H1 (cell line): ENCODE measurements at regions not wholly inside any gene's neighbourhood (a gene's known extent, or its start where the extent isn't known, plus 50 kb on each side); places are given as distances from the start of the nearest gene placed in this dataset.

Source experiments
- CTCF ChIA-PET: fragments of 300-600 bp; sonication (Branson Sonifier 250); formaldehyde crosslinking; loops from one replicate; lab custom pipeline; 2021; ENCODE audit not compliant: partially characterized antibody; lab: Charles Lee
- POLR2A ChIA-PET: fragments of 300-600 bp; sonication (Branson Sonifier 250); formaldehyde crosslinking; loops from one replicate; lab custom pipeline; 2021; ENCODE audit warnings: inconsistent platforms; ENCODE audit not compliant: partially characterized antibody; lab: Charles Lee
- DNase-seq, 2 experiments: peaks; one replicate each; pipeline versions ENCODE4 v3.0.0 to v3.0.0-alpha.2; 2010 to 2022; ENCODE audit warnings: low spot score in 2 of 2, low read depth in 1 of 2, mixed read lengths in 1 of 2
- FAIRE-seq: peaks from 2 replicates; lab custom pipeline; 2011; peaks lifted over from hg19 to GRCh38; lab: Jason Lieb, UNC
- H2AFZ ChIP-seq: 2 replicates; pipeline ENCODE4 v1.8.1; 2012; ENCODE audit warnings: low read length, inconsistent platforms
- H2AK5ac ChIP-seq: 2 replicates; pipeline ENCODE4 v1.6.1; 2013; ENCODE audit warnings: low read depth, low read length
- H2BK120ac ChIP-seq: replicated peaks from 2 replicates; pipeline ENCODE3; 2013; ENCODE audit warnings: low read depth, low read length, inconsistent platforms
- H2BK12ac ChIP-seq: 2 replicates; pipeline ENCODE4 v1.6.1; 2013; ENCODE audit warnings: low read depth, low read length
- H2BK15ac ChIP-seq: 2 replicates; pipeline ENCODE4 v1.6.1; 2013; ENCODE audit warnings: low read length
- H2BK20ac ChIP-seq: 2 replicates; pipeline ENCODE4 v1.6.1; 2013; ENCODE audit warnings: low read length
- H2BK5ac ChIP-seq: 2 replicates; pipeline ENCODE4 v1.6.1; 2013; ENCODE audit warnings: low read depth, low read length
- H3K14ac ChIP-seq: 2 replicates; pipeline ENCODE4 v1.6.1; 2013; ENCODE audit warnings: inconsistent platforms; ENCODE audit not compliant: insufficient read length
- H3K18ac ChIP-seq: 2 replicates; pipeline ENCODE4 v1.6.1; 2013; ENCODE audit warnings: low read length; ENCODE audit errors: extremely low read depth
- H3K23ac ChIP-seq: 2 replicates; pipeline ENCODE4 v1.6.1; 2013; ENCODE audit warnings: inconsistent platforms; ENCODE audit not compliant: insufficient read length
- H3K23me2 ChIP-seq: 2 replicates; pipeline ENCODE4 v1.6.1; 2013; ENCODE audit warnings: low read depth, low read length
- H3K27ac ChIP-seq: 2 replicates; pipeline ENCODE4 v1.6.1; 2011; ENCODE audit warnings: low read depth, low read length, inconsistent platforms
- H3K27me3 ChIP-seq, 4 experiments: replicated peaks in 1 of 4; 1 replicate in 1 of 4; 2 replicates in 3 of 4; pipeline versions ENCODE4 v1.6.1 to v1.8.1; 2011 to 2013; ENCODE audit warnings: low read length in 3 of 4, mild to moderate bottlenecking in 3 of 4, inconsistent platforms in 2 of 4, mixed read lengths in 2 of 4, moderate library complexity in 1 of 4; ENCODE audit not compliant: control insufficient read depth in 3 of 4, insufficient read depth in 3 of 4; ENCODE audit errors: extremely low read depth in 1 of 4
- H3K36me3 ChIP-seq, 4 experiments: 2 replicates each; pipeline versions ENCODE4 v1.6.1 to v1.8.1; 2011 to 2013; ENCODE audit warnings: mild to moderate bottlenecking in 4 of 4, low read length in 3 of 4, moderate library complexity in 2 of 4, control low read depth in 1 of 4, inconsistent platforms in 1 of 4; ENCODE audit not compliant: insufficient read depth in 4 of 4, control insufficient read depth in 2 of 4
- H3K4ac ChIP-seq: replicated peaks from 2 replicates; pipeline ENCODE3; 2013; ENCODE audit warnings: low read length, low read depth, mixed read lengths, inconsistent platforms; ENCODE audit not compliant: insufficient read length
- H3K4me1 ChIP-seq, 4 experiments: replicated peaks in 1 of 4; 1 replicate in 1 of 4; 2 replicates in 3 of 4; pipeline versions ENCODE4 v1.6.1 to v1.8.1; 2011 to 2013; ENCODE audit warnings: low read length in 3 of 4, inconsistent platforms in 2 of 4, mixed read lengths in 1 of 4; ENCODE audit not compliant: insufficient read depth in 4 of 4, control insufficient read depth in 3 of 4
- H3K4me2 ChIP-seq, 2 experiments: 2 replicates each; pipeline versions ENCODE4 v1.6.1 to v1.8.1; 2011 to 2013; ENCODE audit warnings: low read depth in 2 of 2, low read length in 2 of 2, control low read depth in 1 of 2, inconsistent platforms in 1 of 2, mild to moderate bottlenecking in 1 of 2; ENCODE audit not compliant: insufficient read depth in 1 of 2
- H3K4me3 ChIP-seq, 4 experiments: fragments of 200-600, 300-600 bp in 1 of 4; sonication (generic), shearing (Covaris generic), sonication (Bioruptor Twin) in 1 of 4; 2 replicates each; pipeline versions ENCODE4 v1.5.1 to v1.8.1; 2011 to 2016; ENCODE audit warnings: low read length in 4 of 4, low read depth in 3 of 4, control low read depth in 2 of 4, inconsistent platforms in 2 of 4, mild to moderate bottlenecking in 2 of 4, mixed read lengths in 1 of 4, moderate library complexity in 1 of 4; ENCODE audit not compliant: insufficient read depth in 2 of 4; ENCODE audit errors: extremely low read depth in 1 of 4
- H3K56ac ChIP-seq: replicated peaks from 2 replicates; pipeline ENCODE3; 2013; ENCODE audit warnings: low read depth, mild to moderate bottlenecking, mixed read lengths, low read length, inconsistent platforms; ENCODE audit not compliant: insufficient read length
- H3K79me1 ChIP-seq: 2 replicates; pipeline ENCODE4 v1.6.1; 2013; ENCODE audit warnings: low read depth, low read length, control low read depth
- H3K79me2 ChIP-seq, 2 experiments: 2 replicates each; pipeline versions ENCODE4 v1.6.1 to v1.8.1; 2012 to 2013; ENCODE audit warnings: low read length in 2 of 2, mild to moderate bottlenecking in 2 of 2, inconsistent platforms in 1 of 2; ENCODE audit not compliant: insufficient read depth in 2 of 2, control insufficient read depth in 1 of 2
- H3K9ac ChIP-seq, 4 experiments: replicated peaks in 1 of 4; 1 replicate in 1 of 4; 2 replicates in 3 of 4; pipeline versions ENCODE4 v1.6.1 to v1.8.1; 2011 to 2013; ENCODE audit warnings: low read depth in 3 of 4, low read length in 3 of 4, control low read depth in 2 of 4, mild to moderate bottlenecking in 2 of 4, moderate library complexity in 2 of 4, inconsistent platforms in 1 of 4; ENCODE audit errors: extremely low read depth in 1 of 4
- H3K9me3 ChIP-seq, 2 experiments: 2 replicates each; pipeline versions ENCODE4 v1.6.1 to v1.8.1; 2012 to 2013; ENCODE audit warnings: mild to moderate bottlenecking in 2 of 2, moderate library complexity in 2 of 2, control low read depth in 1 of 2, inconsistent platforms in 1 of 2, low read depth in 1 of 2, low read length in 1 of 2, mixed read lengths in 1 of 2; ENCODE audit not compliant: insufficient read depth in 2 of 2
- H4K20me1 ChIP-seq, 2 experiments: replicated peaks in 1 of 2; 2 replicates each; pipeline versions ENCODE3 to v1.8.1; 2011 to 2013; ENCODE audit warnings: inconsistent platforms in 2 of 2, low read length in 2 of 2, mild to moderate bottlenecking in 1 of 2; ENCODE audit not compliant: insufficient read depth in 2 of 2, control insufficient read depth in 1 of 2
- H4K5ac ChIP-seq: 2 replicates; pipeline ENCODE4 v1.6.1; 2013; ENCODE audit warnings: low read length, low read depth, mixed read lengths, inconsistent platforms; ENCODE audit not compliant: insufficient read length
- H4K8ac ChIP-seq: 2 replicates; pipeline ENCODE4 v1.8.0; 2013; ENCODE audit warnings: mild to moderate bottlenecking, moderate library complexity, low read length, inconsistent platforms; ENCODE audit not compliant: insufficient read depth; ENCODE audit errors: extremely low read depth
- H4K91ac ChIP-seq: replicated peaks from 2 replicates; pipeline ENCODE3; 2013; ENCODE audit warnings: low read length, mixed read lengths, inconsistent platforms; ENCODE audit not compliant: insufficient read length
- EP300 ChIP-seq, 2 experiments: IDR thresholded peaks; 1 replicate in 1 of 2; 2 replicates in 1 of 2; pipeline ENCODE4 v1.6.1; 2011 to 2012; ENCODE audit warnings: low read depth in 2 of 2, low read length in 2 of 2, mild to moderate bottlenecking in 2 of 2, borderline replicate concordance in 1 of 2, inconsistent platforms in 1 of 2, moderate library complexity in 1 of 2
- MAFK ChIP-seq: IDR thresholded peaks from 2 replicates; pipeline ENCODE4 v1.6.1; 2012; ENCODE audit warnings: low read depth, mild to moderate bottlenecking, improper control_type of control experiment, low read length
- RAD21 ChIP-seq, 2 experiments: IDR thresholded peaks in 1 of 2; conservative IDR thresholded peaks in 1 of 2; 2 replicates each; pipeline ENCODE4 v1.6.1; 2011; ENCODE audit warnings: low read depth in 2 of 2, low read length in 2 of 2, improper control_type of control experiment in 1 of 2, inconsistent platforms in 1 of 2, mild to moderate bottlenecking in 1 of 2, moderate library complexity in 1 of 2
- SAP30 ChIP-seq: fragments of 300-600 bp; sonication (generic); IDR thresholded peaks from 2 replicates; pipeline ENCODE4 v1.7.1; 2012; ENCODE audit warnings: low read length, moderate library complexity, mild to moderate bottlenecking, inconsistent platforms; ENCODE audit not compliant: insufficient read depth, insufficient replicate concordance
- SIN3A ChIP-seq, 2 experiments: IDR thresholded peaks in 1 of 2; conservative IDR thresholded peaks in 1 of 2; 2 replicates each; pipeline ENCODE4 v1.6.1; 2011 to 2012; ENCODE audit warnings: low read length in 2 of 2, improper control_type of control experiment in 1 of 2, low read depth in 1 of 2, mild to moderate bottlenecking in 1 of 2
- WGBS, 2 experiments: shearing (Covaris generic) in 1 of 2; methylation state at CpG; one replicate each; pipeline versions ENCODE4 v1.1.6 to v1.1.7; 2013 to 2015; ENCODE audit warnings: low lambda C conversion rate in 2 of 2, mixed read lengths in 2 of 2, inconsistent platforms in 1 of 2, low coverage in 1 of 2, missing lambda C conversion rate in 1 of 2; ENCODE audit not compliant: insufficient replicate concordance in 2 of 2, insufficient coverage in 1 of 2, insufficient read length in 1 of 2; ENCODE audit errors: extremely low coverage in 1 of 2, missing lambda C conversion rate in 1 of 2; 5-methylcytosine and 5-hydroxymethylcytosine counted together
- TF ChIP-seq, protein P1 (sequence below), 3 experiments: IDR thresholded peaks; 1 replicate in 2 of 3; 2 replicates in 1 of 3; pipeline versions ENCODE4 v1.5.1 to v1.6.1; 2011; ENCODE audit warnings: low read length in 3 of 3, mild to moderate bottlenecking in 3 of 3, inconsistent platforms in 2 of 3, low read depth in 1 of 3, moderate library complexity in 1 of 3; ENCODE audit not compliant: insufficient read depth in 1 of 3; ENCODE audit errors: control extremely low read depth in 1 of 3

DNA sequence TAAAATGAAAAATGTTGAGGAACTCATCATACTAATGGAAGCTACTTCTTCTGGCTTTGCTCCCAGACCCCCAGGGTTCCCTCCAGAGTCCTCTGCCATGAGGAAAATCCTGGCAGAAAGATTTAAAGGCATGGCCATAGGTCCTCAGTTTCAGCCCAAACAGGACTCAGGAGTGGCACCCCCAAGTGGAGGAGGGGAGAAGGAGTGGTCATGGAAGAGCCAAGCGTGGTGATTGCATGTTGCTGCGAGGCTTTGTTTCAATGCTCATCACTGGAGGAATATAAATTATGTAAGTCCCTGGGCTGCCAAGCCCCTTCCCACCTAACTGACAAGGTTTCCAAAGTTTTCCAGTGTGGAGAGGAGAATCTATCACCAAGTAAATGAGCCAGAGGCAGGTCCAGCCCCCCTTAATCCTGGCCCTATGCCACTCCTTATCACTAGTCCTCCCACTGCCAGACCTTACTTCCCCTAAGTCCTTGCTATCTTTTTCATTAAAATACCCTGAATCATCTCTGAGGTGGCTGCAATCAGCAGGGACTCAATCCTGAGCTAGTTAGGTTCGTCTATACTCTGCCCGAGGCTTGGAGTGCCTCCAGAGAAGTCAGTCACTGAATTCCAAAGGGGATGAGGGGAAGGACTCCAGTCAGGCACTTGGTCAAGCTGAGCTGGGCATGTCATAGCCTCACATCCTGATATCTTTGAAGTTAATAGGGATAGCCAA lies 70.7 kb upstream of the TAF1L start:
- FAIRE-seq, result no peak
- H3K79me1 ChIP-seq, result no peaks in the 10 kb centered on the region
- no peak overlapping the region for H3K4ac ChIP-seq
- H3K14ac ChIP-seq, result no peak overlapping the region
- no peaks in the 10 kb centered on the region for H4K20me1 ChIP-seq
- H3K23ac ChIP-seq, result no peak overlapping the region
- WGBS, 2 experiments, result 74% methylated on average over 4 of the region's 4 CpGs; no CpG with 5 or more reads in 1 of the 2 experiments
- TF ChIP-seq, protein P1, sequence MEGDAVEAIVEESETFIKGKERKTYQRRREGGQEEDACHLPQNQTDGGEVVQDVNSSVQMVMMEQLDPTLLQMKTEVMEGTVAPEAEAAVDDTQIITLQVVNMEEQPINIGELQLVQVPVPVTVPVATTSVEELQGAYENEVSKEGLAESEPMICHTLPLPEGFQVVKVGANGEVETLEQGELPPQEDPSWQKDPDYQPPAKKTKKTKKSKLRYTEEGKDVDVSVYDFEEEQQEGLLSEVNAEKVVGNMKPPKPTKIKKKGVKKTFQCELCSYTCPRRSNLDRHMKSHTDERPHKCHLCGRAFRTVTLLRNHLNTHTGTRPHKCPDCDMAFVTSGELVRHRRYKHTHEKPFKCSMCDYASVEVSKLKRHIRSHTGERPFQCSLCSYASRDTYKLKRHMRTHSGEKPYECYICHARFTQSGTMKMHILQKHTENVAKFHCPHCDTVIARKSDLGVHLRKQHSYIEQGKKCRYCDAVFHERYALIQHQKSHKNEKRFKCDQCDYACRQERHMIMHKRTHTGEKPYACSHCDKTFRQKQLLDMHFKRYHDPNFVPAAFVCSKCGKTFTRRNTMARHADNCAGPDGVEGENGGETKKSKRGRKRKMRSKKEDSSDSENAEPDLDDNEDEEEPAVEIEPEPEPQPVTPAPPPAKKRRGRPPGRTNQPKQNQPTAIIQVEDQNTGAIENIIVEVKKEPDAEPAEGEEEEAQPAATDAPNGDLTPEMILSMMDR (IDR thresholded peaks at IDR 0.05; ENCODE audit: control extremely low read depth in 1 of 3, insufficient read depth in 1 of 3, low read depth in 1 of 3, low read length in 3 of 3), result peak in 2 of 3 experiments; percentile 47 to 49; a peak in 3 of 4 replicates
- TF ChIP-seq SIN3A (conservative IDR thresholded peaks at IDR 0.05 in 1 of 2, IDR thresholded peaks at IDR 0.05 in 1 of 2; ENCODE audit: low read depth in 1 of 2, low read length in 2 of 2) (no peak), SAP30 (no peak), EP300 (IDR thresholded peaks at IDR 0.05; ENCODE audit: borderline replicate concordance in 1 of 2, low read depth in 2 of 2, low read length in 2 of 2) (peak in 1 of 2 experiments; percentile 52; a peak in 1 of 3 replicates), RAD21 (IDR thresholded peaks at IDR 0.05 in 1 of 2, conservative IDR thresholded peaks at IDR 0.05 in 1 of 2; ENCODE audit: low read depth in 2 of 2, low read length in 2 of 2) (peak; percentile 27 to 31; a peak in 2 of 4 replicates), MAFK (no peak)
- H3K79me2 ChIP-seq, result no peaks in the 10 kb centered on the region
- no peak overlapping the region for H2BK20ac ChIP-seq
- no peak overlapping the region for H2BK12ac ChIP-seq
- no peak for DNase-seq
- H2BK15ac ChIP-seq, result no peak overlapping the region
- H2BK5ac ChIP-seq, result no peak overlapping the region
- H2AK5ac ChIP-seq, result no peak overlapping the region
- H4K5ac ChIP-seq, result no peak overlapping the region
- no peak overlapping the region for H4K91ac ChIP-seq
- H3K18ac ChIP-seq, result no peak overlapping the region
- no peak overlapping the region for H2AFZ ChIP-seq
- H3K4me2 ChIP-seq, result no peak overlapping the region
- H3K4me1 ChIP-seq, result no peaks in the 10 kb centered on the region
- H2BK120ac ChIP-seq, result no peak overlapping the region
- ChIA-PET POLR2A (no interaction called here), CTCF (interaction anchor here (0.7 to 4.1 kb wide), 7 partner anchors 14 to 262 kb away, joined by 3 to 35 read pairs (median 3); no protein-coding TSS in a partner anchor)
- H3K56ac ChIP-seq, result no peak overlapping the region
- peaks cover 5 to 7% of the 10 kb centered on the region in 2 experiments; a peak in 3 of 4 replicates for H3K9me3 ChIP-seq
- H3K23me2 ChIP-seq, result no peaks in the 10 kb centered on the region
- H4K8ac ChIP-seq, result no peak overlapping the region
- no peak overlapping the region for H3K4me3 ChIP-seq
- no peaks in the 10 kb centered on the region for H3K36me3 ChIP-seq
- no peaks in the 10 kb centered on the region for H3K27me3 ChIP-seq
- no peak overlapping the region for H3K27ac ChIP-seq
- no peak overlapping the region for H3K9ac ChIP-seq
